ENCODE measurements at regions not wholly inside any gene's neighbourhood (a gene's known extent, or its start where the extent isn't known, plus 50 kb on each side); places are given as distances from the start of the nearest gene placed in this dataset.

- TF ChIP-seq CTCF (IDR thresholded peaks at IDR 0.05), result no peak
- TF ChIP-seq POLR2A (IDR thresholded peaks at IDR 0.05), result no peak
Measured at GRCh38 chr6:22899426-22899825, 330.1 kb downstream of the HDGFL1 start.
